ENCODE measurements at regions not wholly inside any gene's neighbourhood (a gene's known extent, or its start where the extent isn't known, plus 50 kb on each side); places are given as distances from the start of the nearest gene placed in this dataset.
"Not testable (repeated sequence)": the region's sequence is repeated elsewhere in the genome, so short reads cannot be mapped to it uniquely, and the experiment has no call there.

DNA sequence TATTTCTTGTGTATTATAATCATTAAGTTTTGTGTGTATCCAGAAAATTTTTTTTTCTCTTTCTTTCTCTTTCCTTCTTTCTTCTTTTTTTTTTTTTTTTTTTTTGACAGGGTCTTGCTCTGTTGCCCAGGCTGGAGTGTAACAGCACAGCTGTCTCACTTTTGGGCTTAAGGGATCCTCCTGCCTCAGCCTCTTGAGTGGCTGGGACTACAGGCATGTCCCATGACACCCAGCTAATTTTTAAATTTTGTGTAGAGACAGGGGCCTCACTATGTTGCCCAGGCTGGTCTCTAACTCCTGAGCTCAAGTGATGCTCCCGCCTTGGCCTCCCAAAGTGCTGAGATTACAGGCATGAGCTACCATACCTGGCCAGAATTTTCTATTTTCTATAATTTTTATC, 120.2 kb upstream of the LDB2 start:
- DNase-seq (ENCODE audit: low read depth in 2 of 3, low spot score in 1 of 3): not testable (repeated sequence)

DNA sequence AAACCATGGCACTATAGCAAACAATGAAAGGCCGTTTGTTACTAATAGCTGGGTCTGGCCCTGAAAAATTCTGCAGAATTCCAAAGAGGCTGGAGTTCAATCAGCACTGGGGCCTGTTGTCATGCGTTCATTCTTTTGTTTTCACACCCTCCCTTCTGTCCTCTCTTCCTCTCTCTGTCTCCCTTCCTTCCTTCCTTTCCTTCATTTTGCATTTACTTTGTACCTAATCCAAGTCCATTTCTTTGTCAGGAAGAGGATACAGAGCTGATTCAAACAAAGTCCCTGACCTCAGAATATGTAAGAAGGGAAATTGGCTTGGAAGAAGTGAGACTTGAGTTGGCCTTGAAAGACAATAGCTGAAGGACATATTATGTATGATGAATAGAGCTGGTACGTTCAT, 119.6 kb upstream of the LDB2 start:
- DNase-seq (ENCODE audit: low read depth in 2 of 3, low spot score in 1 of 3): no peak

GRCh38 chr4:17013382-17014006, 115.0 kb upstream of the LDB2 start:
- DNase-seq (ENCODE audit: low read depth in 2 of 3, low spot score in 1 of 3): no peak

DNA sequence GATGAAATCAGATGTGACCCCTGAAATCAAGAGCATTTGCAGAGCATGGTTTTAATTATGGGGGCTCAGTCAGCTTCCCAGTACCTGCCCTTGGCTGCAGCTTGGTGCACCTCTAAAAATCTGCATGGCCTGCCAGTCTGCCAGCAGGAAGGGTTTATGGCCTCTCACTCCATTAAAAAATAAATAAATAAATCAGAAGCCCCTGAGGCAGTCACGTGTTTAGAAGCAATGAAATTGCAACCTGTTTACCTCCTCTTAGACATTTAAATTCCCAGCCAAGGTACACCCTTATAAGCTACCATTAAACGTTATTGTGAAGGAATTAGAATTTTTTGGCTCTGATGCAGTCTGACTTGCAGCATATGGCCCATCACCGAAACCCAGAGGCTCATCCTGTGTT, 114.0 kb upstream of the LDB2 start:
- DNase-seq (ENCODE audit: low read depth in 2 of 3, low spot score in 1 of 3): no peak

- no peak for DNase-seq (ENCODE audit: low read depth in 2 of 3, low spot score in 1 of 3)
Observed at GRCh38 chr4:17010426-17011087, 112.1 kb upstream of the LDB2 start.

GRCh38 chr4:17009871-17010367, 111.5 kb upstream of the LDB2 start:
- no peak for DNase-seq (ENCODE audit: low read depth in 2 of 3, low spot score in 1 of 3)

GRCh38 chr4:17008834-17009345, 110.4 kb upstream of the LDB2 start:
- no peak for DNase-seq (ENCODE audit: low read depth in 2 of 3, low spot score in 1 of 3)

DNA sequence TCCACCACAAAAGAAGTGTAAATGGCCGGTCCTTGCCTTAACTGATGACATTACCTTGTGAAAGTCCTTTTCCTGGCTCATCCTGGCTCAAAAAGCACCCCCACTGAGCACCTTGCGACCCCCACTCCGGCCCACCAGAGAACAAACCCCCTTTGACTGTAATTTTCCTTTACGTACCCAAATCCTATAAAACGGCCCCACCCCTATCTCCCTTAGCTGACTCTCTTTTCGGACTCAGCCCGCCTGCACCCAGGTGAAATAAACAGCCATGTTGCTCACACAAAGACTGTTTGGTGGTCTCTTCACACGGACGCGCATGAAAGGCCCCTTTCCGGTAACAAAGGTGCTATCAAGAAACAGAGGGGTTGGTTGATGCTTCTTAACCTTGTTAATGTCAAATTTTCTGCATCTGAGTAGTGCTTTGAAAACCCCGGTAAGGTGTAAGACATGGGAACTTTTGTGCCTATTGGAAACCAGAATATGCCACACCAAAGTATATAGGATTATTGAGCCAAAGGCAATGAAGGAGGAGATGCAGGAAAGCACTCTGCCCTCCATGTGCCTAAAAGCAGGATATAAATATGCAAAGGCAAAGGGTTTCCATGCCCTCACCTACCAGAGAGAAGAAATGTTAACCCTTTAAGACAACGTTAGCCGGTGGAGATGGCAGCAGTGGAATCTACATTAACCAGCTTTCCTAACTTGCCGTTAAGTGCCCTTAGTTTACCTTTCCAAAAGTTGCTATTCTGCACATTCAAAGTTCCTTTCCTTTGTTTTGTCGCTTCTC, 105.4 kb upstream of the LDB2 start:
- not testable (repeated sequence) for DNase-seq (ENCODE audit: low read depth in 2 of 3, low spot score in 1 of 3)

DNA sequence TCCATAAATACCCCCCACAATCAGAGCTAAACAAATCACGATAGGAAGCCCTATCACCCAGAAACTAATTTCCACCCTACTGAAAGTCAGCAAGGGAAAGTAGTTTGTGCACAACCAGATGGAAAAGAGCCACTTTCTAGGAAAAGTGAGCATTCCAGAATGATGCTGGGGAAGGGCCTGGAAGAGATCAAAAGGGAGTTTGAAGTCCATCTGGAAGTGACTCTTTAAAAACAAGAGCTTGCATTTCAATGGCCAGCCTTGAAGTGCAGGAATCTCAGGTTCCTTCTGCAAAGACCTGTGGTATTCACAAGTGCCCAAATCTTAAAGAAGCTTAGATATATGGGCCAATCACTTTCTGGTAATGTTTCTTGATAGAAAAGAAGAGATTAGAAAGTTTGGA, 97.0 kb upstream of the LDB2 start:
- DNase-seq (ENCODE audit: low read depth in 2 of 3, low spot score in 1 of 3): no peak

DNA sequence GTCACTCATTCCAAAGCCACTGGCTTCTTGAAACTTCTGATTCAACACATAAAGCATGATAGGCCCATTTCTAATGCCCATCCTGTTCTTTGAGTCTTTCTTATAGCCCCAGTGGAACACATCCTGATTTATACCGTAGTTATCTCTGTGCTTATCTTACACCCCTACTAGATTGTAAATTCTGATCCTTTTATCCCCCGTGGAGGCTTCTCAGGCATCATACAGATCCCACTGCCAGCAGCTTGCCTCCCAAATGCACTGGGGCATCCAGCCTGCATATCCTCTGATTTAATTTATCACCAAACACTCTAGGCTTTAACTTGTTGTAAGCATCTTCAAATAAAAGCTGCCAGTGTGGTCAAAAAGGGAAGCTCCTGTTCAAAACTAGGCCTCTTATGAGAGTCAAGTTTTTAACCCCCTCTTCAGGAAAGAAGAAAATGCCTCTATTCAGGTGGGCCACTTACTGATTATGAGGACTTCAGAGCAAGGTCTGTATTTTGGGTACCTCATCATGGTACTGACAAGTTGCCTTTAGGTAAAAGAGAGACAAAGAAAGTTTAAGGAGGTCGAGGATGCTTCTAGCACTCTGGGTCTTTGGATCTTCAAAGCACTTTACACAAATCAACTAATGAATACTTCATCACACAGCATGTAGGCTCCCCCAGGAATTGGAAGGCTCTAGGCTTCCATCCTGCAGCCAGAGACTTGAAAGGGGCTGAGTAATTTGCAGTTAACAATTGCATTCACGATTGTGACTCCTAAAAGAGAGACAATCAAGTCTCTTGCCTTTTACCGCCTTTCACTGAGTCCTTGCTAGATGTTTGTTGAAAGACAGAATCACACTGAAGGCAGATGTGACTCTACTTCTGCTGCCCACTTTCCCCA, 95.8 kb upstream of the LDB2 start:
- no peak for DNase-seq (ENCODE audit: low read depth in 2 of 3, low spot score in 1 of 3)

GRCh38 chr4:16992566-16993225, 94.3 kb upstream of the LDB2 start:
- no peak for DNase-seq (ENCODE audit: low read depth in 2 of 3, low spot score in 1 of 3)

GRCh38 chr4:16991450-16991849, 93.0 kb upstream of the LDB2 start:
- DNase-seq (ENCODE audit: low read depth in 2 of 3, low spot score in 1 of 3): no peak

DNA sequence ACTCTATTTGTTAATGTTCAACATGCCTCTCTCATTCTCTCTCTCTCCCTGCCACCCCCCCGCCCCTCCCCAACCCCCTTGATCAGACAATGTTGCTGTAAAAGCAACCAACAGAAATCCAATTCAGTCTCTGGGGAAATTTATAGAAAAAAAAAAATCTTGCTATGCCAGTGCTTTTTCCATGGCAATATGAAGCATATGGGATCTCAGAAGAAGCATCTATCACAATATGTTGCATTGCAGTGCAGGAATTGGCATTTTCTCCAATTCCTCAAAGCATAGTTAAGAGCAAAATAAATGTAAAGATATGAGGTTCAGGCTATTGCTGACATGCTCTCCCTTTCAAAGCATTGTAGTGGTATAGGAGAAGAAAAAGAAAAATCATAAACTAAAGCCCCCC, 90.9 kb upstream of the LDB2 start:
- DNase-seq (ENCODE audit: low read depth in 2 of 3, low spot score in 1 of 3): no peak

DNA sequence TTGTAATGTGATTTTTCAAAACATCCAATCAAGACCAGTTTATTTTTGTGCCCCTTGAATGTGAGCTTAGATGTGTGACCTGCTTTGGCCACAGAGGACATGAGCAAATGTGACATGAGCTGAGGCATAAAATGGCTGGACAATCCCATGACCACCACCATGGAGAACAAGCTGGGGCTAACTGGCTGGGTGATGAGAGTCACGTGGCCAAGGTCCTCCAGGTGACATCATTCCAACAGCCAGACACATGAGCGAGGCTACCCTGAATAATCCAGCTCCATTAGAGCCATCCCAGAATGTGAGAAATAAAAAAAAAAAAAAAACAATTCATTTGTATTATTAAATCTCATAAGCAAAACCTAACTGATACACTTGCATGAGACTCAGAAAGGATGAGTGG, 90.4 kb upstream of the LDB2 start:
- DNase-seq (ENCODE audit: low read depth in 2 of 3, low spot score in 1 of 3): no peak

- no peak for DNase-seq (ENCODE audit: low read depth in 2 of 3, low spot score in 1 of 3)
Observed at GRCh38 chr4:16977081-16977480, 78.6 kb upstream of the LDB2 start.

GRCh38 chr4:16969696-16970135, 71.3 kb upstream of the LDB2 start:
- DNase-seq (ENCODE audit: low read depth in 2 of 3, low spot score in 1 of 3): no peak

GRCh38 chr4:16967722-16968121, 69.3 kb upstream of the LDB2 start:
- DNase-seq (ENCODE audit: low read depth in 2 of 3, low spot score in 1 of 3): no peak

GRCh38 chr4:16959305-16959704, 60.9 kb upstream of the LDB2 start:
- DNase-seq (ENCODE audit: low read depth in 2 of 3, low spot score in 1 of 3): no peak

- no peak for DNase-seq (ENCODE audit: low read depth in 2 of 3, low spot score in 1 of 3)
Observed at GRCh38 chr4:16952896-16953630, 54.6 kb upstream of the LDB2 start.

- DNase-seq (ENCODE audit: low read depth in 2 of 3, low spot score in 1 of 3): no peak
Observed at GRCh38 chr4:16952462-16952871, 54.0 kb upstream of the LDB2 start.
